ENCODE measurements at regions not wholly inside any gene's neighbourhood (a gene's known extent, or its start where the extent isn't known, plus 50 kb on each side); places are given as distances from the start of the nearest gene placed in this dataset.

DNA sequence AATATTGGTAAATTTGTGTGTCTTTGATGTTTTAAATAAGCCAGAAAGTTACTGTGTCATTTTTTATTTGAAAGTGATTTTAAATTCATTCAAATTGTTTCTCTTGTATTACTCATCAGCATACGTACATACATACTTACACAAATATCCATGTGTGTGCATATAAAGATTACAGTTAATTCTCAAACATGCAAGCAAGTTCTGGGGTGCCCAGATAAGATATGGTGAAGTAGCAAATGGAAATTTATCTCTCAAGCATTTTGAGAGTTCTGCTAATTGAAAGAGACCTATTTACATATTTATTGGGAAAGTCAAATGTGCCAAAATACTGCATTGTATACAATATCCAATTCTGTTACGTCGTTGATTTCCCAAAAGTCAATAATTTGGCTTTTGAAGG is 1024.0 kb upstream of the CNTN5 start:
- TF ChIP-seq POLR2AphosphoS5 (IDR thresholded peaks at IDR 0.05) (no peak), POLR2A (IDR thresholded peaks at IDR 0.05) (no peak)

All from breast epithelium (tissue), 3 donors.